ENCODE measurements at regions not wholly inside any gene's neighbourhood (a gene's known extent, or its start where the extent isn't known, plus 50 kb on each side); places are given as distances from the start of the nearest gene placed in this dataset.

GRCh38 chr9:38285236-38285635 is 107.3 kb upstream of the ALDH1B1 start:
- Histone ChIP-seq H3K9me3 (no peaks in the 10 kb centered on the region), H3K4me1 (no peaks in the 10 kb centered on the region), H3K27me3 (no peaks in the 10 kb centered on the region), H3K36me3 (no peaks in the 10 kb centered on the region), H3K4me3 (no peak overlapping the region), H3K27ac (no peak overlapping the region)
- intact Hi-C loops (cut with DNase I): no loop called here
- no peak for TF ChIP-seq CTCF (IDR thresholded peaks at IDR 0.05)
- DNase-seq (no peak), ATAC-seq (no peak)

GRCh38 chr9:38284588-38285051 is 107.9 kb upstream of the ALDH1B1 start:
- DNase-seq: no peak
- no peaks in the 10 kb centered on the region for H3K4me1 ChIP-seq
- intact Hi-C loops (cut with DNase I): no loop called here
- TF ChIP-seq CTCF (IDR thresholded peaks at IDR 0.05): no peak
- no peaks in the 10 kb centered on the region for H3K9me3 ChIP-seq
- H3K36me3 ChIP-seq: no peaks in the 10 kb centered on the region
- no peak overlapping the region for H3K4me3 ChIP-seq
- H3K27ac ChIP-seq: no peak overlapping the region
- ATAC-seq: no peak
- no peaks in the 10 kb centered on the region for H3K27me3 ChIP-seq

GRCh38 chr9:38284039-38284575 is 108.4 kb upstream of the ALDH1B1 start:
- no peak for DNase-seq
- no peaks in the 10 kb centered on the region for H3K4me1 ChIP-seq
- H3K9me3 ChIP-seq: no peaks in the 10 kb centered on the region
- H3K27me3 ChIP-seq: no peaks in the 10 kb centered on the region
- no peak overlapping the region for H3K27ac ChIP-seq
- ATAC-seq: no peak
- H3K4me3 ChIP-seq: no peak overlapping the region
- H3K36me3 ChIP-seq: no peaks in the 10 kb centered on the region
- TF ChIP-seq CTCF (IDR thresholded peaks at IDR 0.05): no peak
- intact Hi-C loops (cut with DNase I): no loop called here

- no peaks in the 10 kb centered on the region for H3K9me3 ChIP-seq
- no peak for DNase-seq
- no peak for TF ChIP-seq CTCF (IDR thresholded peaks at IDR 0.05)
- H3K27me3 ChIP-seq: no peaks in the 10 kb centered on the region
- no peak overlapping the region for H3K27ac ChIP-seq
- H3K36me3 ChIP-seq: no peaks in the 10 kb centered on the region
- intact Hi-C loops (cut with DNase I): no loop called here
- H3K4me3 ChIP-seq: no peak overlapping the region
- no peaks in the 10 kb centered on the region for H3K4me1 ChIP-seq
- ATAC-seq: no peak
Observed at GRCh38 chr9:38282756-38283155, 109.7 kb upstream of the ALDH1B1 start.

GRCh38 chr9:38281917-38282316 is 110.6 kb upstream of the ALDH1B1 start:
- ATAC-seq (no peak), DNase-seq (no peak)
- intact Hi-C loops (cut with DNase I): no loop called here
- no peak for TF ChIP-seq CTCF (IDR thresholded peaks at IDR 0.05)
- H3K4me3 ChIP-seq: no peak overlapping the region
- H3K27ac ChIP-seq: no peak overlapping the region
- no peaks in the 10 kb centered on the region for H3K27me3 ChIP-seq
- H3K36me3 ChIP-seq: no peaks in the 10 kb centered on the region
- H3K4me1 ChIP-seq: no peaks in the 10 kb centered on the region
- H3K9me3 ChIP-seq: no peaks in the 10 kb centered on the region

Measured in left lung (tissue), 4 donors.